ENCODE measurements at regions not wholly inside any gene's neighbourhood (a gene's known extent, or its start where the extent isn't known, plus 50 kb on each side); places are given as distances from the start of the nearest gene placed in this dataset.

DNA sequence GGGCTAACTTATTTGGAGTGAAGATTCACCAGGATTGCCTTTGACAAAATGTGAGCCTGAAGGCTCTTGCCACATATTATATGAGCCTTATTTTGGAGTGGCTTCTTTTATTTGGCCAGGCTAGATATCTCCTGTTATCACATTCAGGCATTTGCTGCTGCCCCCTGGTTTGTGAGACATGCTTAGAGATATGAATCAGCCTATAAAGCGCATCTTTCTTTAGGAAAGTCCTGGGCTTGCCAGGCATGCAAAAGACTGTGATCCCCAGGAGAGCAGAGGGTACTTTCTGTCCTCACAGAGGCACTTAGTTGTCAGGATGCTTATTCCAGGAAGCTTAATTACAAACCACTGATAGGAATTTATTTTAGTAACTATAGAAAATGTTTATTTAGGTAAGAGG lies 333.3 kb downstream of the FAT3 start:
- TF ChIP-seq, protein P1, sequence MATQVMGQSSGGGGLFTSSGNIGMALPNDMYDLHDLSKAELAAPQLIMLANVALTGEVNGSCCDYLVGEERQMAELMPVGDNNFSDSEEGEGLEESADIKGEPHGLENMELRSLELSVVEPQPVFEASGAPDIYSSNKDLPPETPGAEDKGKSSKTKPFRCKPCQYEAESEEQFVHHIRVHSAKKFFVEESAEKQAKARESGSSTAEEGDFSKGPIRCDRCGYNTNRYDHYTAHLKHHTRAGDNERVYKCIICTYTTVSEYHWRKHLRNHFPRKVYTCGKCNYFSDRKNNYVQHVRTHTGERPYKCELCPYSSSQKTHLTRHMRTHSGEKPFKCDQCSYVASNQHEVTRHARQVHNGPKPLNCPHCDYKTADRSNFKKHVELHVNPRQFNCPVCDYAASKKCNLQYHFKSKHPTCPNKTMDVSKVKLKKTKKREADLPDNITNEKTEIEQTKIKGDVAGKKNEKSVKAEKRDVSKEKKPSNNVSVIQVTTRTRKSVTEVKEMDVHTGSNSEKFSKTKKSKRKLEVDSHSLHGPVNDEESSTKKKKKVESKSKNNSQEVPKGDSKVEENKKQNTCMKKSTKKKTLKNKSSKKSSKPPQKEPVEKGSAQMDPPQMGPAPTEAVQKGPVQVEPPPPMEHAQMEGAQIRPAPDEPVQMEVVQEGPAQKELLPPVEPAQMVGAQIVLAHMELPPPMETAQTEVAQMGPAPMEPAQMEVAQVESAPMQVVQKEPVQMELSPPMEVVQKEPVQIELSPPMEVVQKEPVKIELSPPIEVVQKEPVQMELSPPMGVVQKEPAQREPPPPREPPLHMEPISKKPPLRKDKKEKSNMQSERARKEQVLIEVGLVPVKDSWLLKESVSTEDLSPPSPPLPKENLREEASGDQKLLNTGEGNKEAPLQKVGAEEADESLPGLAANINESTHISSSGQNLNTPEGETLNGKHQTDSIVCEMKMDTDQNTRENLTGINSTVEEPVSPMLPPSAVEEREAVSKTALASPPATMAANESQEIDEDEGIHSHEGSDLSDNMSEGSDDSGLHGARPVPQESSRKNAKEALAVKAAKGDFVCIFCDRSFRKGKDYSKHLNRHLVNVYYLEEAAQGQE (IDR thresholded peaks at IDR 0.05; ENCODE audit: borderline replicate concordance), result no peak
- TF ChIP-seq, protein P2, sequence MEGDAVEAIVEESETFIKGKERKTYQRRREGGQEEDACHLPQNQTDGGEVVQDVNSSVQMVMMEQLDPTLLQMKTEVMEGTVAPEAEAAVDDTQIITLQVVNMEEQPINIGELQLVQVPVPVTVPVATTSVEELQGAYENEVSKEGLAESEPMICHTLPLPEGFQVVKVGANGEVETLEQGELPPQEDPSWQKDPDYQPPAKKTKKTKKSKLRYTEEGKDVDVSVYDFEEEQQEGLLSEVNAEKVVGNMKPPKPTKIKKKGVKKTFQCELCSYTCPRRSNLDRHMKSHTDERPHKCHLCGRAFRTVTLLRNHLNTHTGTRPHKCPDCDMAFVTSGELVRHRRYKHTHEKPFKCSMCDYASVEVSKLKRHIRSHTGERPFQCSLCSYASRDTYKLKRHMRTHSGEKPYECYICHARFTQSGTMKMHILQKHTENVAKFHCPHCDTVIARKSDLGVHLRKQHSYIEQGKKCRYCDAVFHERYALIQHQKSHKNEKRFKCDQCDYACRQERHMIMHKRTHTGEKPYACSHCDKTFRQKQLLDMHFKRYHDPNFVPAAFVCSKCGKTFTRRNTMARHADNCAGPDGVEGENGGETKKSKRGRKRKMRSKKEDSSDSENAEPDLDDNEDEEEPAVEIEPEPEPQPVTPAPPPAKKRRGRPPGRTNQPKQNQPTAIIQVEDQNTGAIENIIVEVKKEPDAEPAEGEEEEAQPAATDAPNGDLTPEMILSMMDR (IDR thresholded peaks at IDR 0.05; ENCODE audit: poor library complexity, severe bottlenecking), result no peak
- TF ChIP-seq RAD21 (conservative IDR thresholded peaks at IDR 0.05) (no peak), POLR2AphosphoS5 (IDR thresholded peaks at IDR 0.05) (no peak), EZH2 (IDR thresholded peaks at IDR 0.05; ENCODE audit: borderline replicate concordance, insufficient read depth, low read length, poor library complexity, severe bottlenecking) (no peak)

Data from neural cell (in vitro differentiated cells).